Transverse colon (tissue), 4 donors: ENCODE measurements at regions not wholly inside any gene's neighbourhood (a gene's known extent, or its start where the extent isn't known, plus 50 kb on each side); places are given as distances from the start of the nearest gene placed in this dataset.
"Not testable (repeated sequence)": the region's sequence is repeated elsewhere in the genome, so short reads cannot be mapped to it uniquely, and the experiment has no call there.

Experiments
- DNase-seq: peaks from one replicate; pipeline ENCODE4 v3.0.0-alpha.2; 2019
- H3K27ac ChIP-seq, 4 donors: fragments of 200-600 bp; sonication (generic); 2 replicates each; pipeline ENCODE4 v1.5.1; 2016 to 2018; ENCODE audit warnings: inconsistent platforms in 4 of 4
- H3K27me3 ChIP-seq: fragments of 200-600 bp; sonication (generic); 2 replicates; pipeline ENCODE4 v1.5.1; 2017; ENCODE audit warnings: inconsistent platforms
- H3K36me3 ChIP-seq, 4 donors: fragments of 200-600 bp; sonication (generic); 2 replicates each; pipeline ENCODE4 v1.5.1; 2017 to 2019; ENCODE audit warnings: inconsistent platforms in 4 of 4
- H3K4me1 ChIP-seq, 4 donors: fragments of 200-600 bp; sonication (generic); 2 replicates each; pipeline ENCODE4 v1.5.1; 2017 to 2020; ENCODE audit warnings: inconsistent platforms in 4 of 4
- H3K4me3 ChIP-seq, 4 donors: fragments of 200-600 bp; sonication (generic); 1 replicate in 1 of 4; 2 replicates in 3 of 4; pipeline versions ENCODE4 v1.5.1 to v1.6.1; 2017 to 2019; ENCODE audit warnings: inconsistent platforms in 4 of 4
- H3K9me3 ChIP-seq, 2 donors: fragments of 200-600 bp; sonication (generic); 2 replicates each; pipeline ENCODE4 v1.5.1; 2017 to 2019; ENCODE audit warnings: inconsistent platforms in 2 of 2
- WGBS, 2 donors: methylation state at CpG; one replicate each; pipeline ENCODE4 v1.1.5; 2018; ENCODE audit warnings: low coverage in 1 of 2; 5-methylcytosine and 5-hydroxymethylcytosine counted together
- in situ Hi-C, 4 donors: fragments of 200-750 bp; cut with MboI; loops; one replicate each; pipeline versions ENCODE4 v1.15.0 to v1.15.1; 2017; ENCODE audit warnings: low sequenced_read_pairs in 3 of 4, low pct_ligation_motif_present in 1 of 4, low pct_unique_long_range_greater_than_20kb in 1 of 4
- intact Hi-C: fragments of 100-400 bp; cut with DNase I; formaldehyde crosslinking; loops from one replicate; pipeline ENCODE4 v1.15.1; 2023; ENCODE audit warnings: low total_unique reads

- H3K9me3 ChIP-seq: peaks cover 35% of the 10 kb centered on the region in 2 donors
- H3K27ac ChIP-seq, H3K27me3 ChIP-seq, in situ Hi-C loops, DNase-seq, intact Hi-C loops, H3K36me3 ChIP-seq, H3K4me3 ChIP-seq, H3K4me1 ChIP-seq: not testable (repeated sequence)
- WGBS, 2 donors: 52 to 81% methylated on average over 5 of the region's 5 CpGs
Observed at GRCh38 chr21:10325546-10325945, 195.8 kb upstream of the TPTE start.

- WGBS, 2 donors: 81 to 85% methylated on average over 2 of the region's 2 CpGs
Observed at GRCh38 chr21:10326146-10326545, 195.2 kb upstream of the TPTE start.

GRCh38 chr21:10328646-10329045 is 192.7 kb upstream of the TPTE start:
- DNase-seq, H3K36me3 ChIP-seq, in situ Hi-C loops, intact Hi-C loops, H3K4me3 ChIP-seq, H3K27me3 ChIP-seq, H3K27ac ChIP-seq, H3K4me1 ChIP-seq: not testable (repeated sequence)
- 48 to 56% methylated on average over 6 of the region's 6 CpGs for WGBS, 2 donors
- peaks cover 40 to 42% of the 10 kb centered on the region in 2 donors for H3K9me3 ChIP-seq

More at GRCh38 chr21:10326146-10326545, 195.2 kb upstream of the TPTE start:
- H3K27ac ChIP-seq, H3K4me3 ChIP-seq, H3K27me3 ChIP-seq, intact Hi-C loops, H3K4me1 ChIP-seq, DNase-seq, in situ Hi-C loops, H3K36me3 ChIP-seq: not testable (repeated sequence)
- H3K9me3 ChIP-seq: peaks cover 35 to 38% of the 10 kb centered on the region in 2 donors

- in situ Hi-C loops, intact Hi-C loops, H3K36me3 ChIP-seq, DNase-seq, H3K4me3 ChIP-seq, H3K4me1 ChIP-seq, H3K27me3 ChIP-seq, H3K27ac ChIP-seq: not testable (repeated sequence)
- H3K9me3 ChIP-seq: peaks cover 34 to 38% of the 10 kb centered on the region in 2 donors
- WGBS, 2 donors: 74 to 80% methylated on average over 10 of the region's 10 CpGs
Observed at GRCh38 chr21:10330641-10331119, 190.7 kb upstream of the TPTE start.

GRCh38 chr21:10331134-10331533 is 190.2 kb upstream of the TPTE start:
- 75 to 76% methylated on average over 5 of the region's 5 CpGs for WGBS, 2 donors
- DNase-seq, H3K36me3 ChIP-seq, H3K4me3 ChIP-seq, H3K27me3 ChIP-seq, intact Hi-C loops, in situ Hi-C loops, H3K4me1 ChIP-seq, H3K27ac ChIP-seq: not testable (repeated sequence)
- peaks cover 34 to 37% of the 10 kb centered on the region in 2 donors for H3K9me3 ChIP-seq

- H3K27ac ChIP-seq, H3K4me1 ChIP-seq, H3K27me3 ChIP-seq, DNase-seq, in situ Hi-C loops, H3K36me3 ChIP-seq, H3K4me3 ChIP-seq, intact Hi-C loops: not testable (repeated sequence)
- 25 to 70% methylated on average over 1 to 2 of the region's 2 CpGs for WGBS, 2 donors
- peaks cover 23 to 24% of the 10 kb centered on the region in 2 donors for H3K9me3 ChIP-seq
Observed at GRCh38 chr21:10332935-10333334, 188.4 kb upstream of the TPTE start.

GRCh38 chr21:10334391-10334790 is 187.0 kb upstream of the TPTE start:
- in situ Hi-C loops, H3K4me1 ChIP-seq, H3K27ac ChIP-seq, H3K27me3 ChIP-seq, H3K4me3 ChIP-seq, intact Hi-C loops, H3K36me3 ChIP-seq, DNase-seq: not testable (repeated sequence)
- peaks cover 23 to 29% of the 10 kb centered on the region in 2 donors for H3K9me3 ChIP-seq
- WGBS, 2 donors: 74 to 76% methylated on average over 6 of the region's 6 CpGs

- H3K9me3 ChIP-seq: peaks cover 35 to 52% of the 10 kb centered on the region in 2 donors
- H3K36me3 ChIP-seq, H3K27ac ChIP-seq, intact Hi-C loops, H3K27me3 ChIP-seq, H3K4me3 ChIP-seq, H3K4me1 ChIP-seq, DNase-seq, in situ Hi-C loops: not testable (repeated sequence)
- WGBS, 2 donors: 84% methylated on average over 31 of the region's 46 CpGs; no CpG with 5 or more reads in 1 of the 2 donors
Observed at GRCh38 chr21:10342261-10342956, 179.0 kb upstream of the TPTE start.

GRCh38 chr21:10343146-10343935 is 178.0 kb upstream of the TPTE start:
- H3K27ac ChIP-seq, H3K4me3 ChIP-seq, intact Hi-C loops, DNase-seq, H3K4me1 ChIP-seq, H3K36me3 ChIP-seq, H3K27me3 ChIP-seq, in situ Hi-C loops: not testable (repeated sequence)
- H3K9me3 ChIP-seq: peaks cover 36 to 57% of the 10 kb centered on the region in 2 donors
- 75 to 87% methylated on average over 4 to 49 of the region's 52 CpGs for WGBS, 2 donors

- H3K36me3 ChIP-seq, H3K4me1 ChIP-seq, H3K27me3 ChIP-seq, intact Hi-C loops, in situ Hi-C loops, H3K4me3 ChIP-seq, DNase-seq, H3K27ac ChIP-seq: not testable (repeated sequence)
- 49 to 54% methylated on average over 5 of the region's 5 CpGs for WGBS, 2 donors
- peaks cover 39 to 56% of the 10 kb centered on the region in 2 donors for H3K9me3 ChIP-seq
Observed at GRCh38 chr21:10344266-10344665, 177.1 kb upstream of the TPTE start.
